B cell (primary cell): ENCODE measurements at regions not wholly inside any gene's neighbourhood (a gene's known extent, or its start where the extent isn't known, plus 50 kb on each side); places are given as distances from the start of the nearest gene placed in this dataset.

ENCODE experiments used
- ATAC-seq: fragments of 200-7000 bp; cut with Tn5 transposase; one replicate; pipeline ENCODE4 v1.10.0; 2021; ENCODE audit warnings: low read depth, mild to moderate bottlenecking, moderate number of reproducible peaks, moderate library complexity
- CTCF ChIA-PET: fragments of 350-600 bp; sonication (Branson Sonifier 250); formaldehyde crosslinking; loops from one replicate; lab custom pipeline; 2021; ENCODE audit warnings: antibody characterized with exemption, inconsistent platforms; lab: Charles Lee
- POLR2A ChIA-PET: fragments of 350-600 bp; sonication (Branson Sonifier 250); formaldehyde crosslinking; loops from one replicate; lab custom pipeline; 2021; ENCODE audit warnings: antibody characterized with exemption; lab: Charles Lee
- DNase-seq: peaks from one replicate; pipeline ENCODE4 v3.0.0; 2013
- H2AFZ ChIP-seq: 2 replicates; pipeline ENCODE4 v1.6.1; 2012; ENCODE audit warnings: mild to moderate bottlenecking, low read depth, low read length; ENCODE audit not compliant: insufficient read depth, poor library complexity, severe bottlenecking
- H3K27ac ChIP-seq, 2 donors: 1 replicate in 1 of 2; 2 replicates in 1 of 2; pipeline ENCODE4 v1.5.1; 2012 to 2013; ENCODE audit warnings: low read length in 2 of 2, mild to moderate bottlenecking in 2 of 2, moderate library complexity in 1 of 2
- H3K27me3 ChIP-seq, 4 experiments: fragments of 200-600 bp in 1 of 4; sonication (generic) in 1 of 4; replicated peaks in 1 of 4; 1 replicate in 2 of 4; 2 replicates in 2 of 4; pipeline versions ENCODE4 v1.6.1 to v1.7.0; 2013 to 2016; ENCODE audit warnings: low read length in 3 of 4, mild to moderate bottlenecking in 2 of 4, mixed read lengths in 1 of 4, moderate library complexity in 1 of 4; ENCODE audit not compliant: insufficient read depth in 4 of 4, control insufficient read depth in 3 of 4; ENCODE audit errors: control extremely low read depth in 1 of 4
- H3K36me3 ChIP-seq, 2 experiments: replicated peaks in 1 of 2; 1 replicate in 1 of 2; 2 replicates in 1 of 2; pipeline versions ENCODE4 v1.6.1 to v1.7.1; 2013; ENCODE audit warnings: low read length in 1 of 2; ENCODE audit not compliant: insufficient read depth in 2 of 2, control insufficient read depth in 1 of 2; ENCODE audit errors: control extremely low read depth in 1 of 2, extremely low read depth in 1 of 2
- H3K4me1 ChIP-seq, 2 donors: fragments of 200-600 bp in 1 of 2; sonication (generic) in 1 of 2; 1 replicate in 1 of 2; 2 replicates in 1 of 2; pipeline versions ENCODE4 v1.5.1 to v1.6.1; 2013 to 2017; ENCODE audit warnings: low read length in 2 of 2; ENCODE audit not compliant: control insufficient read depth in 2 of 2, insufficient read depth in 2 of 2
- H3K4me2 ChIP-seq: replicated peaks from 2 replicates; pipeline ENCODE3; 2012; ENCODE audit warnings: mild to moderate bottlenecking, low read depth, low read length; ENCODE audit not compliant: poor library complexity, severe bottlenecking
- H3K4me3 ChIP-seq, 5 experiments: fragments of 200-600 bp in 1 of 5; sonication (generic) in 1 of 5; 1 replicate in 3 of 5; 2 replicates in 2 of 5; pipeline versions ENCODE4 v1.5.1 to v1.7.0; 2011 to 2016; ENCODE audit warnings: low read length in 4 of 5, mild to moderate bottlenecking in 4 of 5, low read depth in 2 of 5, control low read depth in 1 of 5, moderate library complexity in 1 of 5; ENCODE audit not compliant: insufficient read depth in 1 of 5; ENCODE audit errors: control extremely low read depth in 1 of 5, extremely low read depth in 1 of 5
- H3K79me2 ChIP-seq: fragments of 200-600 bp; sonication (generic); one replicate; pipeline ENCODE4 v1.6.0; 2016; ENCODE audit warnings: low read length; ENCODE audit not compliant: control insufficient read depth, insufficient read depth
- H3K9ac ChIP-seq: fragments of 200-600 bp; sonication (generic); 2 replicates; pipeline ENCODE4 v1.6.1; 2017; ENCODE audit warnings: mild to moderate bottlenecking, low read length, moderate library complexity
- H3K9me3 ChIP-seq, 3 donors: one replicate each; pipeline versions ENCODE4 v1.6.1 to v1.7.1; 2013; ENCODE audit warnings: low read length in 2 of 3; ENCODE audit not compliant: control insufficient read depth in 2 of 3, insufficient read depth in 1 of 3; ENCODE audit errors: control extremely low read depth in 1 of 3
- H4K20me1 ChIP-seq: 2 replicates; pipeline ENCODE4 v1.6.0; 2012; ENCODE audit warnings: mild to moderate bottlenecking, low read length; ENCODE audit not compliant: insufficient read depth, control insufficient read depth, poor library complexity, severe bottlenecking
- H3K27ac Mint-ChIP-seq: one replicate; pipeline ENCODE4 v1.8.0; 2021; ENCODE audit warnings: mixed read lengths
- H3K27me3 Mint-ChIP-seq: one replicate; pipeline ENCODE4 v1.8.0; 2021; ENCODE audit warnings: mixed read lengths
- H3K4me1 Mint-ChIP-seq: one replicate; pipeline ENCODE4 v1.8.0; 2021; ENCODE audit warnings: mixed read lengths
- H3K4me3 Mint-ChIP-seq: one replicate; pipeline ENCODE4 v1.8.0; 2021; ENCODE audit warnings: mixed read lengths
- H3K9me3 Mint-ChIP-seq: one replicate; pipeline ENCODE4 v1.8.0; 2022; ENCODE audit warnings: mixed read lengths; ENCODE audit not compliant: insufficient read depth
- CTCF ChIP-seq: fragments of 200-600 bp; IDR thresholded peaks from one replicate; pipeline ENCODE4 v1.8.0; 2022; ENCODE audit warnings: antibody characterized with exemption, mild to moderate bottlenecking
- EZH2 ChIP-seq: IDR thresholded peaks from 2 replicates; pipeline ENCODE4 v1.6.1; 2012; ENCODE audit warnings: borderline replicate concordance, low read depth, mild to moderate bottlenecking, moderate library complexity, low read length; ENCODE audit not compliant: insufficient read depth, poor library complexity, severe bottlenecking
- WGBS: methylation state at CpG from one replicate; pipeline ENCODE4 v1.1.5; 2013; ENCODE audit warnings: missing lambda C conversion rate; ENCODE audit not compliant: insufficient coverage; 5-methylcytosine and 5-hydroxymethylcytosine counted together
- intact Hi-C: fragments of 100-400 bp; cut with micrococcal nuclease; formaldehyde crosslinking; loops from one replicate; pipeline ENCODE4 v1.10.0; 2022

GRCh38 chr4:24078347-24078962 is 188.6 kb upstream of the PPARGC1A start:
- no peak overlapping the region for H3K27ac ChIP-seq
- H3K9me3 Mint-ChIP-seq = peaks cover 2% of the 10 kb centered on the region
- no peak overlapping the region for H3K4me3 ChIP-seq
- DNase-seq (no peak), ATAC-seq (no peak)
- no peaks in the 10 kb centered on the region for H4K20me1 ChIP-seq
- H3K9me3 ChIP-seq = no peaks in the 10 kb centered on the region
- intact Hi-C loops = no loop called here
- H3K79me2 ChIP-seq = no peaks in the 10 kb centered on the region
- ChIA-PET CTCF (no interaction called here), POLR2A (no interaction called here)
- H3K4me1 Mint-ChIP-seq = no peaks in the 10 kb centered on the region
- no peaks in the 10 kb centered on the region for H3K4me1 ChIP-seq
- H3K27me3 ChIP-seq = no peaks in the 10 kb centered on the region
- TF ChIP-seq CTCF (no peak), EZH2 (no peak)
- no peak overlapping the region for H2AFZ ChIP-seq
- no CpG with 5 or more reads among the region's 2 CpGs for WGBS
- no peaks in the 10 kb centered on the region for H3K36me3 ChIP-seq
- no peak overlapping the region for H3K4me2 ChIP-seq
- no peak overlapping the region for H3K4me3 Mint-ChIP-seq
- H3K27me3 Mint-ChIP-seq = no peaks in the 10 kb centered on the region
- H3K27ac Mint-ChIP-seq = no peak overlapping the region
- no peak overlapping the region for H3K9ac ChIP-seq

- POLR2A ChIA-PET = no interaction called here
Measured at GRCh38 chr4:24076811-24077210, 187.0 kb upstream of the PPARGC1A start.

More at GRCh38 chr4:24076811-24077210, 187.0 kb upstream of the PPARGC1A start:
- H3K9me3 ChIP-seq = no peaks in the 10 kb centered on the region
- no peaks in the 10 kb centered on the region for H3K36me3 ChIP-seq
- no peak for ATAC-seq
- intact Hi-C loops = no loop called here
- no peaks in the 10 kb centered on the region for H3K27me3 ChIP-seq
- no peak overlapping the region for H3K4me2 ChIP-seq
- no peak overlapping the region for H2AFZ ChIP-seq
- no peak overlapping the region for H3K4me3 Mint-ChIP-seq
- CTCF ChIA-PET = no interaction called here
- TF ChIP-seq EZH2 = no peak
- no peak for TF ChIP-seq CTCF
- no peak overlapping the region for H3K4me3 ChIP-seq
- H3K9me3 Mint-ChIP-seq = peaks cover 2% of the 10 kb centered on the region
- no peak overlapping the region for H3K27ac Mint-ChIP-seq
- no peak overlapping the region for H3K9ac ChIP-seq
- H3K27ac ChIP-seq = no peak overlapping the region
- H3K27me3 Mint-ChIP-seq = no peaks in the 10 kb centered on the region
- no peaks in the 10 kb centered on the region for H3K79me2 ChIP-seq
- no peaks in the 10 kb centered on the region for H4K20me1 ChIP-seq
- WGBS = no CpG with 5 or more reads among the region's 1 CpG
- H3K4me1 Mint-ChIP-seq = no peaks in the 10 kb centered on the region
- H3K4me1 ChIP-seq = no peaks in the 10 kb centered on the region
- no peak for DNase-seq
